SK-N-SH treated with all-trans-retinoic acid at 6 μM for 48 hours (cell line): ENCODE measurements at regions not wholly inside any gene's neighbourhood (a gene's known extent, or its start where the extent isn't known, plus 50 kb on each side); places are given as distances from the start of the nearest gene placed in this dataset.

ENCODE experiments used
- ARNTL ChIP-seq: fragments of 450-650 bp; formaldehyde crosslinking; IDR thresholded peaks from 2 replicates; pipeline ENCODE4 v1.5.0; 2020; ENCODE audit warnings: low read depth, mild to moderate bottlenecking, moderate library complexity, borderline replicate concordance
- CREB5 ChIP-seq: fragments of 250-450 bp; sonication (Bioruptor Pico); IDR thresholded peaks from 2 replicates; pipeline ENCODE4 v1.5.1; 2020; ENCODE audit warnings: low read depth, mild to moderate bottlenecking, moderate library complexity
- CSRNP3 ChIP-seq: fragments of 250-450 bp; sonication (Bioruptor Pico); IDR thresholded peaks from 2 replicates; pipeline ENCODE4 v1.5.1; 2021; ENCODE audit warnings: mild to moderate bottlenecking, moderate library complexity
- ESRRG ChIP-seq: fragments of 250-450 bp; sonication (Bioruptor Pico); IDR thresholded peaks from 2 replicates; pipeline ENCODE4 v1.6.1; 2021; ENCODE audit warnings: mild to moderate bottlenecking
- ISL1 ChIP-seq: fragments of 250-450 bp; sonication (Bioruptor Pico); IDR thresholded peaks from 2 replicates; pipeline ENCODE4 v2.1.2; 2022; ENCODE audit warnings: mild to moderate bottlenecking, moderate library complexity
- OSR1 ChIP-seq: fragments of 250-450 bp; sonication (Bioruptor Pico); IDR thresholded peaks from 2 replicates; pipeline ENCODE4 v1.8.0; 2022; ENCODE audit warnings: moderate library complexity, mild to moderate bottlenecking, inconsistent platforms
- PATZ1 ChIP-seq: fragments of 250-450 bp; sonication (Bioruptor Pico); IDR thresholded peaks from 2 replicates; pipeline ENCODE4 v1.8.0; 2020; ENCODE audit warnings: mild to moderate bottlenecking, moderate library complexity, borderline replicate concordance
- POU6F1 ChIP-seq: fragments of 250-450 bp; sonication (Bioruptor Pico); IDR thresholded peaks from 2 replicates; pipeline ENCODE4 v1.8.0; 2021; ENCODE audit warnings: low read depth, mild to moderate bottlenecking, moderate library complexity, borderline replicate concordance
- PPARA ChIP-seq: fragments of 250-450 bp; sonication (Bioruptor Pico); IDR thresholded peaks from 2 replicates; pipeline ENCODE4 v1.5.0; 2020; ENCODE audit warnings: mild to moderate bottlenecking, borderline replicate concordance
- RARB ChIP-seq: fragments of 250-450 bp; sonication (Bioruptor Pico); IDR thresholded peaks from 2 replicates; pipeline ENCODE4 v1.8.0; 2021; ENCODE audit warnings: mild to moderate bottlenecking, moderate library complexity
- TCF4 ChIP-seq: fragments of 250-450 bp; sonication (Bioruptor Pico); IDR thresholded peaks from 2 replicates; pipeline ENCODE4 v1.8.0; 2021; ENCODE audit warnings: mild to moderate bottlenecking, moderate library complexity, borderline replicate concordance
- TSHZ2 ChIP-seq: fragments of 250-450 bp; sonication (Bioruptor Pico); IDR thresholded peaks from 2 replicates; pipeline ENCODE4 v1.5.0; 2020; ENCODE audit warnings: mild to moderate bottlenecking, moderate library complexity
- ZC3H10 ChIP-seq: fragments of 250-450 bp; sonication (Bioruptor Pico); IDR thresholded peaks from 2 replicates; pipeline ENCODE4 v1.5.1; 2021; ENCODE audit warnings: mild to moderate bottlenecking, moderate library complexity

- TF ChIP-seq CSRNP3 (CRISPR knock-in tag), result no peak
- TF ChIP-seq PATZ1 (CRISPR knock-in tag), result no peak
- TF ChIP-seq PPARA (CRISPR knock-in tag), result no peak
- TF ChIP-seq POU6F1 (CRISPR knock-in tag), result no peak
- no peak for TF ChIP-seq OSR1 (CRISPR knock-in tag)
- TF ChIP-seq RARB (CRISPR knock-in tag), result no peak
- TF ChIP-seq ARNTL (CRISPR knock-in tag), result no peak
- no peak for TF ChIP-seq ISL1
- no peak for TF ChIP-seq TSHZ2
- no peak for TF ChIP-seq CREB5 (CRISPR knock-in tag)
- TF ChIP-seq ESRRG (CRISPR knock-in tag), result no peak
- no peak for TF ChIP-seq TCF4
- TF ChIP-seq ZC3H10 (CRISPR knock-in tag), result no peak
Measured at GRCh38 chr14:101134161-101134631, 230.7 kb upstream of the RTL1 start.
